HG02798 (cell line): ENCODE measurements at regions not wholly inside any gene's neighbourhood (a gene's known extent, or its start where the extent isn't known, plus 50 kb on each side); places are given as distances from the start of the nearest gene placed in this dataset.

Experiments used
- ATAC-seq: cut with Tn5 transposase; IDR thresholded peaks from one replicate; pipeline ENCODE4 v1.9.1; 2021; ENCODE audit warnings: mild to moderate bottlenecking; ENCODE audit not compliant: unreplicated experiment, poor library complexity

DNA sequence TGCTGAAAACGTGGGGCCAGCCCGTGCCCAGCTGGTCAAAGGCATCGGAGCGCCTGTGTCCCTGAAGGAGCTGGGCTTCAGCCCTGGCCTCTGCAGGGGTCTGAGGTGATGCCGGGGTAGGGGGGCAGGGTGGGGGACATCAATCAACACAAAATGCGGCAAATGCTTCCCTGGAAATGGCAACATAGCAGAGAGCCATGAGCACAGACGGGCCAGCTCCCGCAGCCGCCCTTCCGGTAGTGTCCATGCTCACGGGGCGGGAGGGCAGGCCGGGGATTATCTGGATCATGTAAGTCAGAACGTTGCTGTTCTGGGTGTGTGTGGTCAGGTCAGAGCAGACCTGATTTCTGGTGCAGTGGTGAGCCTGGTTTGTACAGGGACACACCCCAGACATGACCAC is 56.5 kb upstream of the TWIST2 start:
- no peak for ATAC-seq

DNA sequence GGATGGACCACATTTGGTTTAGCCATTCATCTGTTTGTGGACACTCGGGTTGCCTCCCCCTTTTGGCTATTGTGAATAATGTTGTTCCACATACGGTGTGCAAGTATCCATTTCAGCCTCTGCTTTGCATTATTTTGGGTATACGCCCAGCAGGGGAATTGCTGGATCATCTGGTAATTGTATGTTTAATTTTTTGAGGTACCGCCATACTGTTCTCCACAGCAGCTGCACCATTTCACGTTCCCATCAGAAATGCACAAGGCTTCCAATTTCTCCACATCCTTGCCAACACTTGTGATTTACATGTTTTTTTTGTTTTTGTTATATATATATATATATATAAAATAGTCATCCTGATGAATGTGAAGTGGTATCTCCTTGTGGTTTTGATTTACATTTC is 54.6 kb upstream of the TWIST2 start:
- no peak for ATAC-seq

DNA sequence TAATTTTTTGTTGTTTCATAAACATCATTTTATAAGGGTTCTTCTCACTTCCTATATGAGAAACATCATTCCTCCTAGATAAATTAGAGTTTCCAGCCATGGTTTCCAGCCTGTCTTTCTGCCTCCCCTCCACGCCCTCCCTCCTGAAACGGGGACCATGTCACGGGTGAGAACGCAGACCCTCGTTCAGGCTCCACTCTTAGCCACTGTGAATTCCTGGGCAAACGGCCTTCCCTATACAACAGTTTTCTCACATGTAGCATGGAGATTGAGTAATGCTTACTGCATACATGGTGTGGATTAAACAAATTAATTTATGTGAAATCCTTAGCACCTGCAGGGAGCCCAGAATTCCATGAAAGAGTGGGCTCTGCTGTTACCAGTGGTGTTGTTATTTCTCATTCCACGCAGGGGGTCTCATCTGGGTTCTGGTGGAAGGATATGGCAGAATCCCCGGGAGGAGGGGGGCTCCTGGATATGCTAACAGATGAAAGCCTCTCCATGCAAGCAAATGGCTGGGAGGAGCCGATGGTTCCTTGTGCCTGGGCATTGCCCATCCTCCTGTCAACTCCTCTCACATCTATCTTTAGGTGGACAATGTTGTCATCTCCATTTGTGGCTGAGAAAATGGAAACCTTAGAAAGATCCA is 54.0 kb upstream of the TWIST2 start:
- ATAC-seq: no peak

GRCh38 chr2:238796223-238796885 is 51.5 kb upstream of the TWIST2 start:
- ATAC-seq: no peak

GRCh38 chr2:238797537-238797936 is 50.3 kb upstream of the TWIST2 start:
- ATAC-seq: no peak
